Upper lobe of left lung (tissue), 6 donors: ENCODE measurements at regions not wholly inside any gene's neighbourhood (a gene's known extent, or its start where the extent isn't known, plus 50 kb on each side); places are given as distances from the start of the nearest gene placed in this dataset.
"Not testable (repeated sequence)": the region's sequence is repeated elsewhere in the genome, so short reads cannot be mapped to it uniquely, and the experiment has no call there.

ENCODE experiments used
- ATAC-seq, 2 donors: fragments of 200-7000 bp; cut with Tn5 transposase; one replicate each; pipeline ENCODE4 v1.9.1; 2022; ENCODE audit warnings: mild to moderate bottlenecking in 2 of 2, moderate library complexity in 2 of 2; ENCODE audit not compliant: low FRiP score in 2 of 2
- DNase-seq, 2 donors: peaks; one replicate each; pipeline ENCODE4 v3.0.0-alpha.2; 2019 to 2020
- H3K27ac ChIP-seq, 4 donors: fragments of 200-600 bp; sonication (generic); one replicate each; pipeline ENCODE4 v1.5.1; 2016 to 2019
- H3K27me3 ChIP-seq, 4 donors: fragments of 200-600 bp; sonication (generic); one replicate each; pipeline ENCODE4 v1.5.1; 2017 to 2019
- H3K36me3 ChIP-seq, 4 donors: fragments of 200-600 bp; sonication (generic); one replicate each; pipeline ENCODE4 v1.5.1; 2016 to 2019
- H3K4me1 ChIP-seq, 4 donors: fragments of 200-600 bp; sonication (generic); one replicate each; pipeline ENCODE4 v1.5.1; 2018 to 2019
- H3K4me3 ChIP-seq, 4 donors: fragments of 200-600 bp; sonication (generic); one replicate each; pipeline ENCODE4 v1.5.1; 2017 to 2019; ENCODE audit warnings: mild to moderate bottlenecking in 2 of 4, moderate library complexity in 1 of 4
- H3K9me3 ChIP-seq, 4 donors: fragments of 200-600 bp; sonication (generic); one replicate each; pipeline ENCODE4 v1.5.1; 2018 to 2019
- EP300 ChIP-seq, 4 donors: sonication (generic); formaldehyde crosslinking; IDR thresholded peaks; one replicate each; pipeline ENCODE4 v1.5.1; 2017; ENCODE audit warnings: antibody characterized with exemption in 4 of 4, control low read depth in 2 of 4
- POLR2A ChIP-seq, 4 donors: fragments of 450-650 bp; IDR thresholded peaks; one replicate each; pipeline ENCODE4 v1.5.1; 2016 to 2017; ENCODE audit warnings: antibody characterized with exemption in 4 of 4, mild to moderate bottlenecking in 2 of 4
- POLR2AphosphoS5 ChIP-seq, 2 donors: sonication (generic); formaldehyde crosslinking; IDR thresholded peaks; one replicate each; pipeline ENCODE4 v1.5.1; 2017; ENCODE audit warnings: antibody characterized with exemption in 2 of 2
- WGBS, 2 donors: methylation state at CpG; one replicate each; pipeline ENCODE4 v1.1.5; 2017 to 2018; 5-methylcytosine and 5-hydroxymethylcytosine counted together
- TF ChIP-seq, protein P1 (sequence below), 6 experiments: fragments of 450-650 bp in 4 of 6; fragments of 200-600 bp in 2 of 6; sonication (generic) in 2 of 6; IDR thresholded peaks; one replicate each; pipeline ENCODE4 v1.5.1; 2016 to 2019; ENCODE audit warnings: antibody characterized with exemption in 6 of 6
- donor health status: DM: no; HTN: no; CAD: no; lungs with moderate emphysema.
- donor health status: DM: no; HTN: yes; CAD: no; lungs with severe emphysema.

DNA sequence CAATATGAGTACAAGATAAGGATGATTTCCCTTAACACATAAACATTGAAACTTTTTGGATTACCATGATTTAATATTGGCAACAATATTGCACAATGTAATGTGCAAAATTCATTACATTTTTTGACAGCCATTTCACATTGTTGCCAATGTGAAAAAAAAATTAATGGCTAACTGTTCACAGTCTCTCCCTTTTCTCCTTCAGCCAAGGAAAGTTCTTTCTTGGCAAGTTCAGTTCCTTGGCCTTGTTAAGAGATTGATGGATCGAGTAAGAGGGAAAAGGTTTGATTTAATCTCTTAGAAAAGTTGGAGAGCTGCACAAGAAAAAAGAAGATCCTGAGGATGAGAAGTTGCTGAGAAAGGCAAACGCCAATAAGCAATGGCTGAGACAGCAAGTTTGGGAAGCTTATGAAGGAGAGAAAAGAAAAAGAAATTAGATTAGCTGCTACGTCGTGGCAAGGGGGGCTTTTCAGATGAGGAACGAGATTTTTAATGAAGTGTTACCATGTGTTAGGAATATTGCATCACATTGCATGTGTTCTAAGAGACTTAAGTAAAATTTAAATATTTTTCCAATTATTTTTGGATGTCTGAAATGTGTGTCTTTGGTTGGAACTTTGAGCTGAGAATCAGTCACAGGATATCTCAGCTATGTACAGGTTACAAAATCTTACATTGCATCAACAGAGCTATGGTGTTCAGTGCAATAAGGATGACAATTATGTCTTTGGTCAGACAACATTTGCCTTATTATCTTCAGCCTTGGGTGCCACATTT is 61.4 kb upstream of the ZNF280D start:
- no peaks in the 10 kb centered on the region for H3K36me3 ChIP-seq
- TF ChIP-seq EP300 (IDR thresholded peaks at IDR 0.05) (no peak), POLR2A (IDR thresholded peaks at IDR 0.05) (no peak), POLR2AphosphoS5 (IDR thresholded peaks at IDR 0.05) (no peak)
- TF ChIP-seq, protein P1, sequence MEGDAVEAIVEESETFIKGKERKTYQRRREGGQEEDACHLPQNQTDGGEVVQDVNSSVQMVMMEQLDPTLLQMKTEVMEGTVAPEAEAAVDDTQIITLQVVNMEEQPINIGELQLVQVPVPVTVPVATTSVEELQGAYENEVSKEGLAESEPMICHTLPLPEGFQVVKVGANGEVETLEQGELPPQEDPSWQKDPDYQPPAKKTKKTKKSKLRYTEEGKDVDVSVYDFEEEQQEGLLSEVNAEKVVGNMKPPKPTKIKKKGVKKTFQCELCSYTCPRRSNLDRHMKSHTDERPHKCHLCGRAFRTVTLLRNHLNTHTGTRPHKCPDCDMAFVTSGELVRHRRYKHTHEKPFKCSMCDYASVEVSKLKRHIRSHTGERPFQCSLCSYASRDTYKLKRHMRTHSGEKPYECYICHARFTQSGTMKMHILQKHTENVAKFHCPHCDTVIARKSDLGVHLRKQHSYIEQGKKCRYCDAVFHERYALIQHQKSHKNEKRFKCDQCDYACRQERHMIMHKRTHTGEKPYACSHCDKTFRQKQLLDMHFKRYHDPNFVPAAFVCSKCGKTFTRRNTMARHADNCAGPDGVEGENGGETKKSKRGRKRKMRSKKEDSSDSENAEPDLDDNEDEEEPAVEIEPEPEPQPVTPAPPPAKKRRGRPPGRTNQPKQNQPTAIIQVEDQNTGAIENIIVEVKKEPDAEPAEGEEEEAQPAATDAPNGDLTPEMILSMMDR (IDR thresholded peaks at IDR 0.05): no peak
- ATAC-seq: peak in 1 of 2 donors; percentile 56
- no peaks in the 10 kb centered on the region for H3K4me1 ChIP-seq
- H3K27ac ChIP-seq: no peak overlapping the region
- peaks cover 0 to 3% (median 1%) of the 10 kb centered on the region in 4 donors for H3K9me3 ChIP-seq
- WGBS, 2 donors: 69 to 73% methylated on average over 5 of the region's 5 CpGs
- DNase-seq: no peak
- no peaks in the 10 kb centered on the region for H3K27me3 ChIP-seq
- no peak overlapping the region for H3K4me3 ChIP-seq

DNA sequence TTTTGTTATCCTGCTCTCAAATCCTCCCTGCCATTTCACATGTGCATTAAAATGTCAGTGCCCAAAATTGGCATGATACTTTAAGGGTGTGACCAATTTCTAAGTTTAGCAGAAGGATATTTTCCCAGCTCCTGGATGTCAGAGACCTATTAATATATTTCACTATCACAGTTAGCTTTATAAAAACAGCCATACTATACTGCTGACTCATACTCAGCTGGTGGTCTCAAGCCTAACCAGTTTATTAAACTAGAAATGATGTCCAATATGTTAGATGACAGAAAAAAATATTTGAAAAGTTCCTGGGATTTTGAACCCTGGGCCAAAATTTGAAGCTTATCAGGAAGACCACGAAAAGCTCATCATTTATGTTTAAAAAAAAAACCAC is 60.9 kb upstream of the ZNF280D start:
- no peaks in the 10 kb centered on the region for H3K36me3 ChIP-seq
- H3K27me3 ChIP-seq: no peaks in the 10 kb centered on the region
- DNase-seq: no peak
- no peak for TF ChIP-seq POLR2A (IDR thresholded peaks at IDR 0.05)
- TF ChIP-seq, protein P1 (IDR thresholded peaks at IDR 0.05): no peak
- no peak for TF ChIP-seq EP300 (IDR thresholded peaks at IDR 0.05)
- ATAC-seq: peak in 1 of 2 donors; percentile 48
- peaks cover 0 to 3% (median 1%) of the 10 kb centered on the region in 4 donors for H3K9me3 ChIP-seq
- no peaks in the 10 kb centered on the region for H3K4me1 ChIP-seq
- WGBS, 2 donors: 51 to 62% methylated on average over 1 of the region's 1 CpG
- H3K27ac ChIP-seq: no peak overlapping the region
- H3K4me3 ChIP-seq: no peak overlapping the region

DNA sequence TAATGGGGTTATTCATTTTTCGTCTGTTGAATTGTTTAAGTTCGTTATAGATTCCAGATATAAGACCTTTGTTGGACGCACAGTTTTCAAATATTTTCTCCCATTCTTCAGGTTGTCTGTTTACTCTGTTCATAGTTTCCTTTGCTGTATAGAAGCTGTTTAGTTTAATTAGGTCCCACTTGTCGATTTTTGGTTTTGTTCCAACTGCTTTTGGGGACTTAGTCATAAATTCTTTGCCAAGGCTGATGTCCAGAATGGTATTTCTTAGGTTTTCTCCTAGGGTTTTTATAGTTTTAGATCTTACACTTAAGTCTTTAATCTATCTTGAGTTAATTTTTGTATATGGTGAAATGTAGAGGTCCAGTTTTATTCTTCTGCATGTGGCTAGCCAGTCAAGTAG is 58.9 kb upstream of the ZNF280D start:
- no peak overlapping the region for H3K27ac ChIP-seq
- WGBS, 2 donors: 89 to 90% methylated on average over 4 of the region's 4 CpGs
- H3K9me3 ChIP-seq: peaks cover 0 to 3% (median 1%) of the 10 kb centered on the region in 4 donors
- no peaks in the 10 kb centered on the region for H3K27me3 ChIP-seq
- no peak overlapping the region for H3K4me3 ChIP-seq
- ATAC-seq (no peak), DNase-seq (no peak)
- TF ChIP-seq, protein P1 (IDR thresholded peaks at IDR 0.05): no peak
- TF ChIP-seq EP300 (IDR thresholded peaks at IDR 0.05) (no peak), POLR2A (IDR thresholded peaks at IDR 0.05) (no peak), POLR2AphosphoS5 (IDR thresholded peaks at IDR 0.05) (no peak)
- H3K4me1 ChIP-seq: no peaks in the 10 kb centered on the region
- H3K36me3 ChIP-seq: no peaks in the 10 kb centered on the region

DNA sequence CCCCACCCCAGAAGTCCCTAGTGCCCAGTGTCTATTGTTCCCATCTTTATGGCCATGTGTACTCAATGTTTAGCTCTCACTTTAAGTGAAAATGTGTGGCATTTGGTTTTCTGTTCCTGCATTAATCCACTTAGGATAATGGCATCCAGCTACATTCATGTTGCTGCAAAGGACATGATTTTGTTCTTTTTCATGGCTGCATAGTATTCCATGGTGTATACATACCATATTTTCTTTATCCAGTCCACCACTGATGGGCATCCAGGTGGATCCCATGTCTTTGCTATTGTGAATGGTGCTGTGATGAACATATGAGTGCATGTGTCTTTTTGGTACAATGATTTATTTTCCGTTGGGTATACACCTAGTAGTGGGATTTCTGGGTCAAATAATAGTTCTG is 58.2 kb upstream of the ZNF280D start:
- not testable (repeated sequence) for H3K4me1 ChIP-seq, H3K27me3 ChIP-seq, H3K36me3 ChIP-seq, H3K27ac ChIP-seq, ATAC-seq, H3K9me3 ChIP-seq, H3K4me3 ChIP-seq, DNase-seq
- WGBS, 2 donors: 100% methylated on average over 1 of the region's 1 CpG

DNA sequence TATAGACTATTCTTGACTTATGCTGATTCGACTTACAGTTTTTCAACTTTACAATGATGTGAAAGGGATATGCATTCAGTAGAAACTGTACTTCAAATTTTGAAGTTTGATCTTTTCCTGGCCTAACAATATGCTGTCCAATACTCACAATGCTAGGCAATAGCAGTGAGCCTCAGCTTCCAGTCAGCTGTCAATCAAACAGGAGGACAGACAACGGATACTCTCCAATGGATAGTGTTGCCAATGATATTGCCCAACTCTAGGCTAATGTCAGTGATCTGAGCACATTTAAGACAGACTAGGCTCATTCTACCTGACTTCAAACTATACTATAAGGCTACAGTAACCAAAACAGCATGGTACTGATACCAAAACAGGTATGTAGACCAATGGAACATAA is 55.0 kb upstream of the ZNF280D start:
- Histone ChIP-seq H3K27ac (no peak overlapping the region), H3K36me3 (no peaks in the 10 kb centered on the region), H3K4me3 (no peak overlapping the region), H3K9me3 (peaks cover 0 to 3% (median under 1%) of the 10 kb centered on the region in 4 donors), H3K4me1 (no peaks in the 10 kb centered on the region), H3K27me3 (no peaks in the 10 kb centered on the region)
- TF ChIP-seq EP300 (IDR thresholded peaks at IDR 0.05) (no peak), POLR2AphosphoS5 (IDR thresholded peaks at IDR 0.05) (no peak), POLR2A (IDR thresholded peaks at IDR 0.05) (no peak)
- TF ChIP-seq, protein P1 (IDR thresholded peaks at IDR 0.05): no peak
- DNase-seq: no peak
- WGBS, 2 donors: 94 to 97% methylated on average over 2 of the region's 2 CpGs
- no peak for ATAC-seq
